ENCODE measurements at regions not wholly inside any gene's neighbourhood (a gene's known extent, or its start where the extent isn't known, plus 50 kb on each side); places are given as distances from the start of the nearest gene placed in this dataset.

GRCh38 chr14:82533351-82533750 is 999.7 kb upstream of the SEL1L start:
- TF ChIP-seq POLR2AphosphoS5 (IDR thresholded peaks at IDR 0.05; ENCODE audit: low read depth) (no peak), CTCF (IDR thresholded peaks at IDR 0.05; ENCODE audit: insufficient read depth, low read length) (no peak), GABPA (IDR thresholded peaks at IDR 0.05; ENCODE audit: low read depth) (no peak), REST (IDR thresholded peaks at IDR 0.05; ENCODE audit: insufficient replicate concordance, low read depth) (no peak)
